Peyer's patch (tissue), 4 donors: ENCODE measurements at regions not wholly inside any gene's neighbourhood (a gene's known extent, or its start where the extent isn't known, plus 50 kb on each side); places are given as distances from the start of the nearest gene placed in this dataset.
"Not testable (repeated sequence)": the region's sequence is repeated elsewhere in the genome, so short reads cannot be mapped to it uniquely, and the experiment has no call there.

Experiments
- DNase-seq, 3 donors: peaks; one replicate each; pipeline ENCODE4 v3.0.0-alpha.2; 2017 to 2019
- H3K27ac ChIP-seq, 4 donors: fragments of 200-600 bp; sonication (generic); one replicate each; pipeline ENCODE4 v1.5.1; 2016 to 2019
- H3K27me3 ChIP-seq, 2 donors: fragments of 200-600 bp; sonication (generic); one replicate each; pipeline ENCODE4 v1.5.1; 2019
- H3K36me3 ChIP-seq, 3 donors: fragments of 200-600 bp; sonication (generic); one replicate each; pipeline ENCODE4 v1.5.1; 2016 to 2019
- H3K4me1 ChIP-seq, 4 donors: fragments of 200-600 bp; sonication (generic); one replicate each; pipeline ENCODE4 v1.5.1; 2016 to 2019
- H3K4me3 ChIP-seq, 4 donors: fragments of 200-600 bp; sonication (generic); 1 replicate in 3 of 4; 2 replicates in 1 of 4; pipeline ENCODE4 v1.5.1; 2016 to 2019; ENCODE audit warnings: mild to moderate bottlenecking in 1 of 4
- H3K9me3 ChIP-seq, 4 donors: fragments of 200-600 bp; sonication (generic); one replicate each; pipeline ENCODE4 v1.5.1; 2016 to 2019; ENCODE audit warnings: mild to moderate bottlenecking in 1 of 4
- CTCF ChIP-seq, 6 experiments: fragments of 450-650 bp in 4 of 6; fragments of 200-600 bp in 2 of 6; sonication (generic) in 1 of 6; IDR thresholded peaks; one replicate each; pipeline ENCODE4 v1.5.1; 2017 to 2019; ENCODE audit warnings: antibody characterized with exemption in 6 of 6, mild to moderate bottlenecking in 3 of 6, moderate library complexity in 1 of 6
- POLR2A ChIP-seq, 2 donors: fragments of 450-650 bp; IDR thresholded peaks; one replicate each; pipeline ENCODE4 v1.5.1; 2017; ENCODE audit warnings: antibody characterized with exemption in 2 of 2, mild to moderate bottlenecking in 2 of 2, moderate library complexity in 2 of 2

- H3K9me3 ChIP-seq = no peaks in the 10 kb centered on the region
- no peaks in the 10 kb centered on the region for H3K27me3 ChIP-seq
- DNase-seq = no peak
- H3K27ac ChIP-seq = no peak overlapping the region
- no peak overlapping the region for H3K4me3 ChIP-seq
- H3K36me3 ChIP-seq = no peaks in the 10 kb centered on the region
- TF ChIP-seq CTCF (IDR thresholded peaks at IDR 0.05) (no peak), POLR2A (IDR thresholded peaks at IDR 0.05) (no peak)
- H3K4me1 ChIP-seq = peaks cover 0 to 11% (median 0%) of the 10 kb centered on the region in 4 donors
Measured at GRCh38 chr6:27161603-27161945, 85.9 kb upstream of the PRSS16 start.

DNA sequence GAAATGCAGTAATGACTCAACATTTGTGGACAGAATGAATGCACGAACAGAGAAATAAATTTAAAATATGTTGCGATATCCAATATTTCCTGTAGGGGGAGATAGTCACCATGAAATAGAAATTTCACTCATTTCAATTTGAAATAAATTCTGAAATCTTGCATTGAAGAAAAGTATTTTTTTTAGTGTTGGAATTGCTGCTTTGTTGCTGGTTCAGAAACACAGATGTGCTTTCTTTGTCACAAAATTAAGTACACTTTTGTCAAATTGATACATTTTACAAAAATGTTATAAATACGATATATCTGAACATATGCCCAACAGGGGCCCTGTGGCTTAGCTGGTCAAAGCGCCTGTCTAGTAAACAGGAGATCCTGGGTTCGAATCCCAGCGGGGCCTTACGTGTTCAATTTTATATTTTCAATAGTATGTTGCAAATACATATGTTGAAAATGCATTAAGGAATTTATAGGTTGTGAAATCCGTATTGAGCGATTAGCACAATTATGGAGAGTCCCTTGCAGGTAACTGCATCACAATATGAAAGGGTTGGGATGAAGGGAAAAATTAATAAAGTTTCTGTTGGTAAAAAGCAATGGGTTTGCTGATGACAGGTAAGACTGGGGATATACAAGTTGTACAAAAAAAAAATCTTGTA is 85.4 kb upstream of the PRSS16 start:
- Histone ChIP-seq H3K4me1 (peaks cover 0 to 9% (median 0%) of the 10 kb centered on the region in 4 donors), H3K27ac (no peak overlapping the region), H3K27me3 (no peaks in the 10 kb centered on the region), H3K9me3 (no peaks in the 10 kb centered on the region), H3K4me3 (no peak overlapping the region), H3K36me3 (no peaks in the 10 kb centered on the region)
- DNase-seq = no peak
- no peak for TF ChIP-seq POLR2A (IDR thresholded peaks at IDR 0.05)
- peak; percentile 61 to 93 (median 83) for TF ChIP-seq CTCF (IDR thresholded peaks at IDR 0.05)

GRCh38 chr6:27163834-27164233 is 83.7 kb upstream of the PRSS16 start:
- no peaks in the 10 kb centered on the region for H3K27me3 ChIP-seq
- TF ChIP-seq POLR2A (IDR thresholded peaks at IDR 0.05) (no peak), CTCF (IDR thresholded peaks at IDR 0.05) (no peak)
- no peak overlapping the region for H3K27ac ChIP-seq
- H3K4me3 ChIP-seq = no peak overlapping the region
- H3K4me1 ChIP-seq = no peaks in the 10 kb centered on the region
- H3K9me3 ChIP-seq = no peaks in the 10 kb centered on the region
- DNase-seq = no peak
- H3K36me3 ChIP-seq = no peaks in the 10 kb centered on the region

GRCh38 chr6:27168108-27168507 is 79.4 kb upstream of the PRSS16 start:
- Histone ChIP-seq H3K27me3 (no peaks in the 10 kb centered on the region), H3K27ac (no peak overlapping the region), H3K4me3 (no peak overlapping the region), H3K36me3 (no peaks in the 10 kb centered on the region), H3K4me1 (no peaks in the 10 kb centered on the region), H3K9me3 (no peaks in the 10 kb centered on the region)
- DNase-seq = no peak
- no peak for TF ChIP-seq POLR2A (IDR thresholded peaks at IDR 0.05)
- TF ChIP-seq CTCF (IDR thresholded peaks at IDR 0.05) = no peak

DNA sequence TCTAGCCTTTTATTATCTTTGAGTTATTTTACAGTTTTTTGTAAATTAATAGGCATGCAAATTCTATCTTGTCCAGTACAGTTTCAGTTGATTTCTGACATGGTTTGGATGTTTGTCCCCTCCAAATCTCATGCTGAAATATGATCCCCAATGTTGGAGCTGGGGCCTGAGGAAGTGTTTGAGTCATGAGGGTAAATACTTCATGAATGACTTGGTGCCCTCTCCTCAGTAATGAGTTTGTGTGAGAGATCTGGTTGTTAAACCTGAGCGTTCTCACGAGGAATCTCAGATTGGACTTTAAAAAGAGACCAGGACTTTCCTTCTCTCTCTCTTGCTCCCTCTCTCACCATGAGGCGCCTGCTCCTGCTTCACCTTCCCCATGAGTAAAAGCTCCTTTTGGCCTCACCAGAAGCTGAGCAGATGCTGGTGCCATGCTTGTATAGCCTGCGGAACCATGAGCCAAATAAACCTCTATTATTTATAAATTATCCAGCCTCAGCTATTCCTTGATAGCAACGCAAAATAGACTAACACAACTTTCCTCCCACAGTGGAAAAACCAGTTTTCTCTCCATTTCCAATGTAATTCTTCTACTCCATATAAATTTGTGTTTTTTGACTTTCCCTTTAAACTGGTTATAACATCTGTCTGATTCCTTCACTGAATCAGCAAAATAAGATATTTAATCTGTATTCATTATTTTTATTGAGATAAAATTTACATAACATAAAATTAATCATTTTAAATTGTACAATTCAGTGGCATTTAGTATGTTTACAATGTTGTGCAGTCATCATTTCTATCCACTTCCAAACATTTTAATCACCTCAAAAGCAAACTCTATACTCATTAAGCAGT is 78.7 kb upstream of the PRSS16 start:
- H3K9me3 ChIP-seq = no peaks in the 10 kb centered on the region
- TF ChIP-seq POLR2A (IDR thresholded peaks at IDR 0.05) (no peak), CTCF (IDR thresholded peaks at IDR 0.05) (no peak)
- DNase-seq = no peak
- H3K4me1 ChIP-seq = no peaks in the 10 kb centered on the region
- no peak overlapping the region for H3K27ac ChIP-seq
- H3K27me3 ChIP-seq = no peaks in the 10 kb centered on the region
- no peak overlapping the region for H3K4me3 ChIP-seq
- no peaks in the 10 kb centered on the region for H3K36me3 ChIP-seq

DNA sequence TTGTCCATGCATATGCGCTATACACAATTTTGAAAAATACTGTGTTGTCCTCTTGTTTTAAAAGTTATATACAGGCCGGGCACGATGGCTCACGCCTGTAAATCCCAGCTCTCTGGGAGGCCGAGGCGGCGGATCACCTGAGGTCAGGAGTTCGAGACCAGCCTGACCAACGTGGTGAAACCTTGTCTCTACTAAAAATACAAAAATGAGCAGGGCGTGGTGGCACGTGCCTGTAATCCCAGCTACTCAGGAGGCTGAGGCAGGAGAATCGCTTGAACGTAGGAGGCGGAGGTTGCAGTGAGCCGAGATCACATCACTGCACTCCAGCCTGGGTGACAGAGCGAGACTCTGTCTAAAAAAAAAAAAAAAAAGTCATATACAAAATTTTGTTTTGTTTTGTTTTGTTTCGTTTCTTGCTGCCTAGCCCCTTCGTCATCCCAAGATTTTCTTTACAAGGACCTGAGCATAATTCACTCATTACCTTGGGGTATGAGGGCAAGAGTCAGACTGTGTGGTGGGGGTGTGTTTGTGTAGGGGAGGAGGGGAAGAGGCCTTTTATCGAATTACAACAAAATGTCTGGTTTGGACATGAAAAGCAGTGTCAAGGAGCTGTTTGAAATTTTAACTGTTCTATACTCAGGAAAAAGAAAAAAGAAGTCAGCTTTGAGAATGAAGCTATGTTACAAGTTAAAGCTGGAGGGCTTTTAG is 74.8 kb upstream of the PRSS16 start:
- not testable (repeated sequence) for H3K4me1 ChIP-seq, DNase-seq, H3K27ac ChIP-seq, H3K27me3 ChIP-seq, H3K4me3 ChIP-seq, H3K9me3 ChIP-seq, H3K36me3 ChIP-seq

GRCh38 chr6:27173232-27173601 is 74.3 kb upstream of the PRSS16 start:
- not testable (repeated sequence) for H3K36me3 ChIP-seq, H3K27me3 ChIP-seq, H3K4me1 ChIP-seq, H3K4me3 ChIP-seq, DNase-seq, H3K27ac ChIP-seq, H3K9me3 ChIP-seq
